Breast epithelium (tissue), 3 donors: ENCODE measurements at regions not wholly inside any gene's neighbourhood (a gene's known extent, or its start where the extent isn't known, plus 50 kb on each side); places are given as distances from the start of the nearest gene placed in this dataset.

Source experiments
- POLR2A ChIP-seq: fragments of 450-650 bp; IDR thresholded peaks from one replicate; pipeline ENCODE4 v1.6.1; 2016; ENCODE audit warnings: antibody characterized with exemption, mild to moderate bottlenecking, moderate library complexity
- POLR2AphosphoS5 ChIP-seq, 3 donors: sonication (generic); formaldehyde crosslinking; IDR thresholded peaks; one replicate each; pipeline ENCODE4 v1.6.1; 2017; ENCODE audit warnings: antibody characterized with exemption in 3 of 3
- TF ChIP-seq, protein P1 (sequence below), 3 donors: fragments of 450-650 bp; IDR thresholded peaks; one replicate each; pipeline ENCODE4 v1.5.1; 2016 to 2017; ENCODE audit warnings: antibody characterized with exemption in 3 of 3, mild to moderate bottlenecking in 3 of 3, moderate library complexity in 3 of 3

DNA sequence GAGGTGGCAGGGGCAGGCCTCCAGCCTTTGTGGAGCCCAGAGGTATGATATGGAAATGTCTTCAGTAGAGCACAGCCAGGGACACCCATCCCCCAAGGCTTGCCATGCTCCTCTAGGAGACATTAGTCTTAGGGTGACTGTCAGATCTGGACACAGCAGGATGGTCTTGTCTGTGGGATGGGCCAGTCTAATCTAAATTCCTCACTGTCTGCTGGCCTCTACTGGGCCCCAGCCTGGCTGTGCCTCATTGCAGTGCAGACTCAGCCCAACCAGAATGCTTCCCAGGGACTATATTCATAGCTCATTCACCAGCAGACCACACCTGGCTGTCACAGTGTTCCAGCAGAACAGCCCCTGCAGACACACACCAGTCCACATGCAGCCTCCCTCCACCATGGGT lies 129.5 kb upstream of the MRPS30 start:
- TF ChIP-seq POLR2AphosphoS5 (IDR thresholded peaks at IDR 0.05) = no peak
- TF ChIP-seq, protein P1, sequence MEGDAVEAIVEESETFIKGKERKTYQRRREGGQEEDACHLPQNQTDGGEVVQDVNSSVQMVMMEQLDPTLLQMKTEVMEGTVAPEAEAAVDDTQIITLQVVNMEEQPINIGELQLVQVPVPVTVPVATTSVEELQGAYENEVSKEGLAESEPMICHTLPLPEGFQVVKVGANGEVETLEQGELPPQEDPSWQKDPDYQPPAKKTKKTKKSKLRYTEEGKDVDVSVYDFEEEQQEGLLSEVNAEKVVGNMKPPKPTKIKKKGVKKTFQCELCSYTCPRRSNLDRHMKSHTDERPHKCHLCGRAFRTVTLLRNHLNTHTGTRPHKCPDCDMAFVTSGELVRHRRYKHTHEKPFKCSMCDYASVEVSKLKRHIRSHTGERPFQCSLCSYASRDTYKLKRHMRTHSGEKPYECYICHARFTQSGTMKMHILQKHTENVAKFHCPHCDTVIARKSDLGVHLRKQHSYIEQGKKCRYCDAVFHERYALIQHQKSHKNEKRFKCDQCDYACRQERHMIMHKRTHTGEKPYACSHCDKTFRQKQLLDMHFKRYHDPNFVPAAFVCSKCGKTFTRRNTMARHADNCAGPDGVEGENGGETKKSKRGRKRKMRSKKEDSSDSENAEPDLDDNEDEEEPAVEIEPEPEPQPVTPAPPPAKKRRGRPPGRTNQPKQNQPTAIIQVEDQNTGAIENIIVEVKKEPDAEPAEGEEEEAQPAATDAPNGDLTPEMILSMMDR (IDR thresholded peaks at IDR 0.05) = no peak
- TF ChIP-seq POLR2A = no peak
